Mucosa of stomach (tissue), 1 donor: ENCODE measurements at regions not wholly inside any gene's neighbourhood (a gene's known extent, or its start where the extent isn't known, plus 50 kb on each side); places are given as distances from the start of the nearest gene placed in this dataset.

Source experiments
- H3K27me3 ChIP-seq: one replicate; pipeline ENCODE4 v1.7.0; 2013; ENCODE audit warnings: mild to moderate bottlenecking, low read length; ENCODE audit not compliant: control insufficient read depth, insufficient read depth
- H3K36me3 ChIP-seq: one replicate; pipeline ENCODE4 v1.7.0; 2013; ENCODE audit warnings: low read length; ENCODE audit not compliant: control insufficient read depth, insufficient read depth
- H3K4me1 ChIP-seq: one replicate; pipeline ENCODE4 v1.7.0; 2013; ENCODE audit warnings: mild to moderate bottlenecking, low read length; ENCODE audit not compliant: control insufficient read depth, insufficient read depth
- H3K4me3 ChIP-seq: one replicate; pipeline ENCODE4 v1.7.0; 2013; ENCODE audit warnings: low read length
- H3K9ac ChIP-seq: one replicate; pipeline ENCODE4 v1.7.0; 2013; ENCODE audit warnings: mild to moderate bottlenecking, low read length, moderate library complexity
- H3K9me3 ChIP-seq: one replicate; pipeline ENCODE4 v1.7.0; 2013; ENCODE audit warnings: mild to moderate bottlenecking, low read length, moderate library complexity; ENCODE audit not compliant: control insufficient read depth
- donor health status: Pancreatic carcinoma.

DNA sequence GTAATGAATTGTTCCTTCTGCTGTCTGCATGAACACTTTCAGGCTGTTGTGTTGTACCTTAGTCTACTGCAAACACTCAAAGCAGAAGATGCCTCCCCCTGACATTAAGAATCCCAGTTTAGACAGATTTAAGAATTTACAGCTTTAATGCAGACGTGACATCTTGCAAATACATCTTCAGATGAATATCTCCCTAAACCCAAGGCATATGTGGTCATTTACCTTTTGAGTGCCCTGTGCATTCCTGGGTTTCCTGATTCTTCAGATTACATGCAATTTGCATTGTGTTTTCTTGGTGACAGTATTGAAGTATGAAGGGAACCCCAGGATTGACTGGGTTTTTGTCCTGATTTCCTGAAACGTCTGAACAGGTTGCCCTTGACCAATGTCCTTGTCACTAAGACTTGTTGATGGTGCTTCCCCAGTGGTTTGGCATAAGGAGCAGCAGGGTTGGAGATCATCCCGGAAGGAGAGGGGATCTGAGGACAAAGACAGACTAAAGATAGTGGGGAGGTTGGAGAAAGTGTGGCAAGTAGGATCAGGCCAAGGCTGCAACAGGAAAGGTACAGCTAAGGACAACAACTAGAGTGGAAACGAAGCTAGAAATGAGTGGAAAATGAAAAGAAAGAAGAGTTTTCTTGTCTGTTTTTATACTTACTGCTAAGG, 123.8 kb upstream of the RHOBTB1 start:
- no peaks in the 10 kb centered on the region for H3K27me3 ChIP-seq
- H3K36me3 ChIP-seq: no peaks in the 10 kb centered on the region
- H3K9ac ChIP-seq: no peak overlapping the region
- no peak overlapping the region for H3K4me3 ChIP-seq
- H3K4me1 ChIP-seq: no peaks in the 10 kb centered on the region
- H3K9me3 ChIP-seq: no peaks in the 10 kb centered on the region

DNA sequence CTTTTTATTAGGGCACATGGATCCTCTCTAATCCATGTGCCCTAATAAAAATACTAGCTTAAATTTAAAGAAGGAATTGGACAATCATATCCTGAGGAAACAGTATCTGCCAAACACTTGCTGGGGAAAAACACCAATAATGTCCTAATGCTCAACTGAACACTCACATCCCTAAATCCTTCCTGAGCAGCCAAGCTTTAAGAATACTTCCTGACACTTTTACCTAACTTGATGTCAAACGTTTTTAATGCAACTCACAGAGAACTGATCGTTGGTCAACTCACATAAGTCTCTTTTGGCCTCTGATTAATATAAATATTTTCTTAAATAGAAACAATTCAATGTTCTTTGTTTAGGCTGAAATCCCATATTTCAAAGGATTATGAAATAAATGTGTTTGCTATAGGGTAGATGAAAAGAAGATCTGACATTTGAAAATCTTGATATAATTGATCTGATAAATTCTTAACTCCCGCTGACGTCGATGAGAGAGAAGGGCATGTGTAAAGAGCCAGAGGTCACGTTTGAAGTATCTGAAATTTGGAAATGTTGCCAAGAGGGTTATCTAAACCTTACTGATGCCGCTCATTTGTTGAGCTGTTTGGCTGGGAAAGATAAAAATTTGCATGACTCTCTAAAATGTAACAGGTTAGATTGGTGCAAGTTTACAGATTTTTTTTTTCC, 122.8 kb upstream of the RHOBTB1 start:
- H3K9ac ChIP-seq: no peak overlapping the region
- H3K36me3 ChIP-seq: no peaks in the 10 kb centered on the region
- H3K4me3 ChIP-seq: no peak overlapping the region
- no peaks in the 10 kb centered on the region for H3K4me1 ChIP-seq
- no peaks in the 10 kb centered on the region for H3K27me3 ChIP-seq
- H3K9me3 ChIP-seq: no peaks in the 10 kb centered on the region

DNA sequence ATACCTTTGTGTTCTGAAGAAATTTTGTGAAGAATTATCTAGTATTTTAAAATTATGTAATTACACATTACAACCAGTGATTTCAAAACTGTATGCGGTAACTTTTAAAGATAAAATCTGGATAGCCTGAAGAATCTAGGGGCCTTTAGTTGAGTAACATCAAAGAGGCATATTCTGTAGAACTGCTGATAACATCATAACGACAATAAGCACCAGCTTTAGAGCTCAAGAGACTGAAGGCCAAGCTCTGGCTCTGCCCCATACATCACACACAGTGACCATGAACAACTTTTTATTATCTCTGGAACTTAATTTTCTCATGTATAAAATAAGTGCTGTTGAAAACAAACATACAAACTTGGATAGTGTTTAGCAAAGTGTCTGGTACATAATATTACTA, 121.1 kb upstream of the RHOBTB1 start:
- no peaks in the 10 kb centered on the region for H3K4me1 ChIP-seq
- no peaks in the 10 kb centered on the region for H3K36me3 ChIP-seq
- no peak overlapping the region for H3K9ac ChIP-seq
- no peak overlapping the region for H3K4me3 ChIP-seq
- no peaks in the 10 kb centered on the region for H3K27me3 ChIP-seq
- no peaks in the 10 kb centered on the region for H3K9me3 ChIP-seq

DNA sequence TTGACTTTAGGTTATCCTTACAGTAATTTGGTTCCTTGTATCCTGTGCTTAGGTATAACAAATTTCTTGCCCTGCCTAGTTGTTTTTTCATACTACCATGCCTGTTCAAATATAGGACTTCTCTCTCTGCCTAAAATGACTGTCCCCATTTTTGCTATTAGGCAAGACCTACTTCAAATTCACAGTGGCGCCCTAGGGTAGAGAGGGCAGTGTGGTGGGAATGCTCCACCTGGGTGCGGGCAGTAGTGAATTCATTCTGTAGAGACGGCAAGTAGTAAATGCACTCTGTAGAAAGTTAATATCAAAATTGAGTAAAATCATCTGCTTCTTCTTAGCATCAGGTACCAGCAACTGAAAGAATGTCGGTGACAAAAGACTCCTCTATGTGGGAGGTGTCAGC, 120.4 kb upstream of the RHOBTB1 start:
- no peaks in the 10 kb centered on the region for H3K36me3 ChIP-seq
- H3K27me3 ChIP-seq: no peaks in the 10 kb centered on the region
- no peak overlapping the region for H3K9ac ChIP-seq
- H3K4me3 ChIP-seq: no peak overlapping the region
- H3K9me3 ChIP-seq: no peaks in the 10 kb centered on the region
- H3K4me1 ChIP-seq: no peaks in the 10 kb centered on the region

DNA sequence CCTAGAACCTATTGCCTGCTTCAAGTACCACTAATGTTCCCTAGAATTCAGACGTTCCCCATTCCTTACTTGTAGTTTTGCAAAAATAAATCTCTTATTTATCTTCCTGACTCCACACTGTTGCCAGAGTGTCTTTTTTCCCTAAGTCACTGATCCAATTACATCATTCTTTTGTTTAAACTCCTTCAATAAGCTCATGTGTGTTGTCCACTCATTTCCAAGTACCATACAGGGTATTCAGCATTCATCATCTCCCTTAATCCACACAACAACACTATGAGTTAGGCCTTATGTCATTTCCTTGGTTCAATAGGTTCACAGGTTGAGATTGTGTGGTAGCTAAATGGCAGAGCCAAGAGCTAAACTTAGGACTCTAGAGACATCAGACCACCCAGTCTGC, 119.9 kb upstream of the RHOBTB1 start:
- H3K9me3 ChIP-seq: no peaks in the 10 kb centered on the region
- H3K27me3 ChIP-seq: no peaks in the 10 kb centered on the region
- no peaks in the 10 kb centered on the region for H3K4me1 ChIP-seq
- no peaks in the 10 kb centered on the region for H3K36me3 ChIP-seq
- H3K4me3 ChIP-seq: no peak overlapping the region
- no peak overlapping the region for H3K9ac ChIP-seq

DNA sequence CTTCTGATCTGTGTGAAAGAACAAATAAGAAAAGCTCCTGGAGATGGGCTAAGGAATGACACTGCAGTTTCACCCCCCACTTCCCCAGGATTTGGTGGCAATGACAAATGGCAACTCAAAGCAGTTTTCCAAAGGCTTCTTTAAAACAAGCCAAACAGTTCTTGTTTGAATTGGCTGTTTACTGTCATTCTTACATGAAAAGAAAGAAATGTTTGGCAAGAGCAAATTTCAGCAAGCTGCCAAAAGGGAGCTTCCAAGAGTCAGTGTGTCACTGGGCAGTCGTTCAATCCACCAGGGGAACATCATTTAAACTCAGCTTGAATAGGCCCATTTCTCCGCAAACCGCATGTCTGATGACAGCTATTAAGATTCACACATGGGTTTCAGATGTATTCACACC, 119.0 kb upstream of the RHOBTB1 start:
- no peaks in the 10 kb centered on the region for H3K36me3 ChIP-seq
- no peak overlapping the region for H3K4me3 ChIP-seq
- H3K9ac ChIP-seq: no peak overlapping the region
- no peaks in the 10 kb centered on the region for H3K9me3 ChIP-seq
- no peaks in the 10 kb centered on the region for H3K27me3 ChIP-seq
- H3K4me1 ChIP-seq: no peaks in the 10 kb centered on the region

DNA sequence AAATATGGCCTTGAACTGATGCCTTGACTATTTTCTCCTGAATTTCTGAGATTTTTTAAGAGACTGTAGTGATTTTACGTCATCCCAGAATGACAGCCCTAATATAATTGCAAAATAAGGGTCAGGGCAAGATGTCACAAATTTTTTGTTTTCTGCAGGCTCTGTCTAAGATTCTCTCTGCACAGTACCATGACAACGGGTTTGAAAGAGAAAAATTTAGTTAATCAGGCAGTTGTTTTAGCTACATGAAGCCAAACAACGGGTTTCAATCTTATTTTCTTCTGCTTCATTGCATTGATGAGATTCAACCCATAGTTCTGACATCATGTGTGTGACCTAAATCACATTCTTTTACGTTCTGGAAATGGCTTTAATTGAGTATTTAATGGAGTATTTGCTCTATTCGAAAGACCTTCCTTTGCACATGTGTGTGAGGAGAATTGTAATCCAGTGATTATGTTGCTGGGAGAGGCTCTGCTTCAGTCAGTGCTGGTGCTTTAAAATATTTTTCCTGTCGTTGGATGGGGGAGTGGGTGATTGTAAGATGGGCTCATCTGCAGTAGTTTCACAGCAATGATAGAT, 118.0 kb upstream of the RHOBTB1 start:
- Histone ChIP-seq H3K9ac (no peak overlapping the region), H3K4me3 (no peak overlapping the region), H3K36me3 (no peaks in the 10 kb centered on the region), H3K4me1 (no peaks in the 10 kb centered on the region), H3K9me3 (no peaks in the 10 kb centered on the region), H3K27me3 (no peaks in the 10 kb centered on the region)

DNA sequence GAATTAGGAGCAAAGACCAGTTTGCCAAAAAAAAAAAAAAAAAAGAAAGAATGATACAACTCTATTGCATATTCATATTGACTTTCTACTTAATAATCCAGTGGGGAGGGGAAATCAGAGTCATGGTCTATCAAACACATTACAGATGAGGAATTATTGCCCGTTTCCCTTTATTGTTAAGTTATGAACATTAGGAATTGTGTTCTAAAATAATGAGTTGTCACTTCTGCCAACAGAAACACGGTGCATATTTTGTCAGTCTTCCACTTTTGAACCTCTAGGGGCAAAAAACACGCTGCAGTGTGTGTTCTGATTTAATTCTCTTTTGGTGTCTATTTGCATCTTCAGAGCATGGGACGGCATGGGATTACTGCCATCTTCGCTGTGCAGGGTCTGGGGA, 115.7 kb upstream of the RHOBTB1 start:
- no peak overlapping the region for H3K9ac ChIP-seq
- no peaks in the 10 kb centered on the region for H3K4me1 ChIP-seq
- no peak overlapping the region for H3K4me3 ChIP-seq
- H3K9me3 ChIP-seq: no peaks in the 10 kb centered on the region
- no peaks in the 10 kb centered on the region for H3K27me3 ChIP-seq
- no peaks in the 10 kb centered on the region for H3K36me3 ChIP-seq

DNA sequence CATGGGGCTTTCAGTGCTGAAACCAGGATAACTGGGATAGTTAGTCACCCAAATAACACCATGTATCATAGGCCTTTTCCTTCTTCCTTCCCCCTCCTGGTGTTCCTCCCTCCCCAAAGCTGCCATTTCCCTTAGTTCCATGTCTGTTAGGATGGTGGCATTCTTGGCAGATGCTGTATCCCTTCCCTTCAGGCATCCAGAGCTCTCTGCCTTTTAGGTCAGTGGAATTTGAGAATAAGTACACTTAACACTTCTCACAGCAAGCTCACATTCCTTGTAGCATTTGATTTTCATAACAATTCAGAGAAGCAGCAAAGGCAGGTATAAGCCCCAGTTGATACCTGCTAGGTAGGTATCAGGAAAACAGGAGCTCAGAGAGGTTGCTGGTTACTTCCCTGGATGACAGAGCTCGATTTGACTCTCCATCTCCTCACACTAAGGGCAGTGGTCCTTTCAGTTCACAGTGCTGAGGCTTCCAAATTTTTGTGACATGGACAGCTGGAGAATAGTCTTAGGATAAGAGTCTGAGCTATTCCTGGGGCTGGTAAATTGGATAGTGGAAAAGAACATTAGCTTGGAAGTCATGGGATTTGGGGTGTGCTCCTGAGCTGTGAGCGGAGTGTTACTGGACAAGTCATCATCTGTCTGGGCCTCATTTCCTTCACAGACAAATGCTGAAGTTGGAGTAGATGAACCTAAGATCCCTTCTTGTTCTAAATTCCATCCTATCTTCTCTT, 108.7 kb upstream of the RHOBTB1 start:
- Histone ChIP-seq H3K4me3 (no peak overlapping the region), H3K9ac (no peak overlapping the region), H3K36me3 (no peaks in the 10 kb centered on the region), H3K27me3 (no peaks in the 10 kb centered on the region), H3K9me3 (no peaks in the 10 kb centered on the region), H3K4me1 (no peaks in the 10 kb centered on the region)

DNA sequence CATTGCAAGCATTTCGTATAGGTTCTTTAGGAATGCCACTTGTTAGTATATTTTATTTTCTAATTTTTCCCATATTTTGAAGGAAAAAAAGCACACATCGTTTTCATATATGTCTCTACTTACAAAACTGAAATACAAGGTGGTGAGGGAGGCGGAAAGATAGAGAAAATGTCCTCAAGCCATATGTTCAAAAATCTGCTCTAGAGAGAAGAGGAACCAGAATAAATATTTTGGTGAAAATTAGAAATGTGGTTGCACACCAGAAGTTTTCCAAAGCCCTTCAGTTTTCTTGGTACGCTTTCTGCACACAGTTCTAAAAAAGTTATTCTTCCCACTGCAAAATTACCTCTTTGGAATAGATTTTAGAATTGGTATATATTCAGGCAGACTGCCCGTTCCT, 107.4 kb upstream of the RHOBTB1 start:
- no peak overlapping the region for H3K9ac ChIP-seq
- no peaks in the 10 kb centered on the region for H3K9me3 ChIP-seq
- H3K36me3 ChIP-seq: no peaks in the 10 kb centered on the region
- no peaks in the 10 kb centered on the region for H3K27me3 ChIP-seq
- no peak overlapping the region for H3K4me3 ChIP-seq
- H3K4me1 ChIP-seq: no peaks in the 10 kb centered on the region

DNA sequence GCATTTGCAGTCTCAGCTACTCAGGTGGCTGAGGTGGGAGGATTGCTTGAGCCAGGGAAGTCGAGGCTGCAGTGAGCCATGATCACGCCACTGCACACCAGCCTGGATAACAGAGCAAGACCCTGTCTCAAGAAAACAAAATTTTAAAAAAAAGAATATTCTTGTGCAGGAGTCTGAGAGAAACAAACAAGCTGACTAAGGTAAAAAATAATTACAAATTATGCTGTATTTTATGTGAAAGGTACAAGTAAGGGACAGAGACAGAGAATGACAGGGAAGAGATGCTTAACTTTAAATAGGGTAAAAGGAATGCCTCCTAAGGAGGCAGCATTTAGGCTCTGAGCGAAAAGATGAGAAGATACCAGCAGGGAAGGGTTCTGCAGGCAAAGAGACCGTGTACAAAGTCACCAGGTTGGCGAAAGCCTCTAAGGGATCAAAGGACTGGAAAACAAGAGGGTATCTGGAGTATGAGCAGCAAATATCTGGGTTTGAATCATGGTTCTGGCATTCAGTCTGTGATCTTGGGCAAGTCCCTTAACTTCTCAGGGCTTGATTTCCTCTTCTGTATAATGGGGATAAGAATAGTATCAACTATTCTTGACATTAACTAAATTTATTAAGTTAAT, 106.2 kb upstream of the RHOBTB1 start:
- Histone ChIP-seq H3K9ac (no peak overlapping the region), H3K4me3 (no peak overlapping the region), H3K4me1 (no peaks in the 10 kb centered on the region), H3K27me3 (no peaks in the 10 kb centered on the region), H3K9me3 (no peaks in the 10 kb centered on the region), H3K36me3 (no peaks in the 10 kb centered on the region)

DNA sequence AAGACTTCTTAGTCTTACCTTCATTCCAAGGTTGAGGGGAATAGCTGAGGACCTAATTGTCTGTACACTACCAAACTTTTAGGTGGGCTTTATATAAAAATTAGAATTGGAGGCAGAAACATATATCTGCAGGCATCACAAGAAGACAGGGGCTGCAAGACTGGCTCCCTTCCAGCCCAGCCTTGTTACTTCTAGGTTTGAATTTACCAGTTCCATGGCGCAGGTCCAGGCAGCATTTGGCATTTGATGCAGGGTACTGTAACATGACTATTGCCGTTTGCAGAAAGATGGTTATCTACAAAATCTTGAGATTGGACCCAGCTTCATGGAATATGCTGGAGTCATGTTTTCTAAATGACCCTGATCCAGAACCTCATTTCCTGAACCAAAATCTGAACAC, 105.4 kb upstream of the RHOBTB1 start:
- H3K4me1 ChIP-seq: no peaks in the 10 kb centered on the region
- no peaks in the 10 kb centered on the region for H3K9me3 ChIP-seq
- H3K4me3 ChIP-seq: no peak overlapping the region
- no peaks in the 10 kb centered on the region for H3K27me3 ChIP-seq
- no peaks in the 10 kb centered on the region for H3K36me3 ChIP-seq
- H3K9ac ChIP-seq: no peak overlapping the region
